K562 (cell line): ENCODE measurements at regions not wholly inside any gene's neighbourhood (a gene's known extent, or its start where the extent isn't known, plus 50 kb on each side); places are given as distances from the start of the nearest gene placed in this dataset.

Experiments used
- FOSL1 ChIP-seq: fragments of 200-800 bp; sonication (Bioruptor generic); conservative IDR thresholded peaks from 2 replicates; pipeline ENCODE4 v1.6.1; 2016; ENCODE audit warnings: missing genetic modification characterization, missing compliant biosample characterization
- FOXA3 ChIP-seq, 2 experiments: fragments of 450-650 bp in 1 of 2; sonication (generic) in 1 of 2; formaldehyde crosslinking; IDR thresholded peaks in 1 of 2; conservative IDR thresholded peaks in 1 of 2; 2 replicates each; pipeline versions ENCODE4 v1.4.0 to v1.8.0; 2020 to 2022; ENCODE audit warnings: mild to moderate bottlenecking in 2 of 2, missing genetic modification reagents in 1 of 2
- GABPB2 ChIP-seq: fragments of 250-450 bp; sonication (Bioruptor Pico); conservative IDR thresholded peaks from 2 replicates; pipeline ENCODE4 v1.5.1; 2021; ENCODE audit warnings: mild to moderate bottlenecking
- JUN ChIP-seq, 2 experiments: sonication (generic) in 1 of 2; formaldehyde crosslinking in 1 of 2; IDR thresholded peaks; 2 replicates each; pipeline versions ENCODE4 v1.6.1 to v1.8.0; 2012 to 2022; ENCODE audit warnings: borderline replicate concordance in 2 of 2, mild to moderate bottlenecking in 2 of 2, improper control_type of control experiment in 1 of 2, low read depth in 1 of 2, low read length in 1 of 2, missing genetic modification reagents in 1 of 2
- JUND ChIP-seq, 2 experiments: IDR thresholded peaks; 2 replicates in 1 of 2; 3 replicates in 1 of 2; pipeline ENCODE4 v1.6.1; 2011; ENCODE audit warnings: borderline replicate concordance in 2 of 2, low read depth in 2 of 2, low read length in 2 of 2, improper control_type of control experiment in 1 of 2, missing biosample characterization in 1 of 2, missing genetic modification characterization in 1 of 2, missing genetic modification reagents in 1 of 2
- MAFG ChIP-seq: fragments of 450-650 bp; conservative IDR thresholded peaks from 2 replicates; pipeline ENCODE4 v1.6.1; 2016; ENCODE audit warnings: missing genetic modification characterization, missing compliant biosample characterization
- SMARCE1 ChIP-seq: fragments of 450-650 bp; IDR thresholded peaks from 2 replicates; pipeline ENCODE4 v1.7.1; 2016; ENCODE audit warnings: mild to moderate bottlenecking
- ZNF165 ChIP-seq: fragments of 250-450 bp; sonication (Bioruptor Pico); IDR thresholded peaks from 2 replicates; pipeline ENCODE4 v1.4.0; 2020; ENCODE audit warnings: borderline replicate concordance
- ZNF316 ChIP-seq: fragments of 450-650 bp; IDR thresholded peaks from 2 replicates; pipeline ENCODE4 v1.6.1; 2016
- TF ChIP-seq, protein P1 (sequence below), 2 experiments: IDR thresholded peaks; 2 replicates each; pipeline ENCODE4 v1.6.1; 2012; ENCODE audit warnings: improper control_type of control experiment in 2 of 2, low read depth in 2 of 2, low read length in 2 of 2, borderline replicate concordance in 1 of 2

DNA sequence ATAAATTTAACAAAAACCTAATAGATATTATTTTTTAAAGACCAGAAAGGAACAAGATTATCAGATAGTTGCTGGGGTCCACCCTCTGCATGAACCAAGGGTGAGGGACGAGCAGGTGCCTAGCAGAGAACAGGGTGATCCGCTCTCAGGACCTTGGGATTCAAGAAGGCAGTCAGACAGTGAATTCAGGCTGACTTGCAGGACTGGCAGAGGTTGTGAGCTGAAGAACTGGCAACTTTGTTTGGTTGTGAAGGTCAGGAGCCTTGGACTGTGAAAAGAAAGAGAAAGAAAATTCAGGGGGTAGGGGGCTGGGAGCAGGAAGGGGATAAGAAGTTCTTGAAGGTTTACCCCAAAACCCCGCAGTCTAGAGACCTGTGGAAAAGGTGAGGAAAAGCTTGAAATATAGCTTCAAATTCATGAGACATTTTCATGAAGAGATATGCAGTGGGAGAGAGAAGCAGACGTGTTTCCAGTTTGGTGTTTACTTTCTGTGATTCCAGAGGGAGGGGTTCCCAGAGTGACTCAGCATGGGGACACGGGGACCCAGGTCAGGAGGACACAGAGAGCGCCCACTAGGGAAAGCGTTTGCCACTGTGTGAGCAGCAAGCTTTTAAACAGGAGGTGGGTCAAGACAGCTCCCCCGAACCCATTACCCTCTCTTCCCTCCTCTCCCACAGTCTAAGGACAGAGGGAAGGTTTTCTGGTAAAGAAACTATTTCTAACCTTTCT is 217.2 kb upstream of the UMPS start (continued):
- TF ChIP-seq MAFG (tag), result peak; percentile 78
- 0 out of 2 replicates have a peak, but pooled peaks have one; percentile 46 for TF ChIP-seq JUN (IDR thresholded peaks at IDR 0.05; ENCODE audit: borderline replicate concordance, low read depth, low read length)
- no peak for TF ChIP-seq JUN (CRISPR knock-in tag; IDR thresholded peaks at IDR 0.05; ENCODE audit: borderline replicate concordance)
- TF ChIP-seq ZNF165 (CRISPR knock-in tag), result no peak
- peak; percentile 38 to 43; a peak in 1 of 4 replicates for TF ChIP-seq FOXA3 (CRISPR knock-in tag; conservative IDR thresholded peaks at IDR 0.05 in 1 of 2, IDR thresholded peaks at IDR 0.05 in 1 of 2)
- peak; percentile 69 for TF ChIP-seq ZNF316
- TF ChIP-seq FOSL1 (tag), result peak; percentile 48
- TF ChIP-seq, protein P1, sequence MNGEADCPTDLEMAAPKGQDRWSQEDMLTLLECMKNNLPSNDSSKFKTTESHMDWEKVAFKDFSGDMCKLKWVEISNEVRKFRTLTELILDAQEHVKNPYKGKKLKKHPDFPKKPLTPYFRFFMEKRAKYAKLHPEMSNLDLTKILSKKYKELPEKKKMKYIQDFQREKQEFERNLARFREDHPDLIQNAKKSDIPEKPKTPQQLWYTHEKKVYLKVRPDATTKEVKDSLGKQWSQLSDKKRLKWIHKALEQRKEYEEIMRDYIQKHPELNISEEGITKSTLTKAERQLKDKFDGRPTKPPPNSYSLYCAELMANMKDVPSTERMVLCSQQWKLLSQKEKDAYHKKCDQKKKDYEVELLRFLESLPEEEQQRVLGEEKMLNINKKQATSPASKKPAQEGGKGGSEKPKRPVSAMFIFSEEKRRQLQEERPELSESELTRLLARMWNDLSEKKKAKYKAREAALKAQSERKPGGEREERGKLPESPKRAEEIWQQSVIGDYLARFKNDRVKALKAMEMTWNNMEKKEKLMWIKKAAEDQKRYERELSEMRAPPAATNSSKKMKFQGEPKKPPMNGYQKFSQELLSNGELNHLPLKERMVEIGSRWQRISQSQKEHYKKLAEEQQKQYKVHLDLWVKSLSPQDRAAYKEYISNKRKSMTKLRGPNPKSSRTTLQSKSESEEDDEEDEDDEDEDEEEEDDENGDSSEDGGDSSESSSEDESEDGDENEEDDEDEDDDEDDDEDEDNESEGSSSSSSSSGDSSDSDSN (IDR thresholded peaks at IDR 0.05; ENCODE audit: borderline replicate concordance in 1 of 2, low read depth in 2 of 2, low read length in 2 of 2), result no peak
- TF ChIP-seq JUND (IDR thresholded peaks at IDR 0.05; ENCODE audit: borderline replicate concordance, low read depth, low read length), result peak; percentile 65; the same call in 1 of the 2 replicates
- peak; percentile 57; the same call in 1 of the 3 replicates for TF ChIP-seq JUND (tag; IDR thresholded peaks at IDR 0.05; ENCODE audit: borderline replicate concordance, low read depth, low read length)
- no peak for TF ChIP-seq GABPB2
- 0 out of 2 replicates have a peak, but pooled peaks have one; percentile 16 for TF ChIP-seq SMARCE1
